ENCODE measurements at regions not wholly inside any gene's neighbourhood (a gene's known extent, or its start where the extent isn't known, plus 50 kb on each side); places are given as distances from the start of the nearest gene placed in this dataset.

- no peaks in the 10 kb centered on the region for H3K9me3 ChIP-seq
- TF ChIP-seq POLR2A (IDR thresholded peaks at IDR 0.05) = no peak
- TF ChIP-seq CTCF (IDR thresholded peaks at IDR 0.05) = no peak
- no peaks in the 10 kb centered on the region for H3K27me3 ChIP-seq
- DNase-seq = no peak
- no peaks in the 10 kb centered on the region for H3K4me1 ChIP-seq
- no peak overlapping the region for H3K4me3 ChIP-seq
- H3K36me3 ChIP-seq = no peaks in the 10 kb centered on the region
- H3K27ac ChIP-seq = no peak overlapping the region
These were observed 105.0 kb upstream of the ADGRL2 start for GRCh38 chr1:81695741-81696140.

GRCh38 chr1:81693316-81693715 lies 107.4 kb upstream of the ADGRL2 start:
- Histone ChIP-seq H3K27me3 (no peaks in the 10 kb centered on the region), H3K4me1 (no peaks in the 10 kb centered on the region), H3K4me3 (no peak overlapping the region), H3K27ac (no peak overlapping the region), H3K36me3 (no peaks in the 10 kb centered on the region), H3K9me3 (no peaks in the 10 kb centered on the region)
- DNase-seq = no peak
- TF ChIP-seq CTCF (IDR thresholded peaks at IDR 0.05) (no peak), POLR2A (IDR thresholded peaks at IDR 0.05) (no peak)

GRCh38 chr1:81690676-81691453 lies 109.9 kb upstream of the ADGRL2 start:
- Histone ChIP-seq H3K36me3 (no peaks in the 10 kb centered on the region), H3K4me1 (no peaks in the 10 kb centered on the region), H3K4me3 (no peak overlapping the region), H3K27ac (no peak overlapping the region), H3K9me3 (no peaks in the 10 kb centered on the region), H3K27me3 (no peaks in the 10 kb centered on the region)
- DNase-seq = no peak
- TF ChIP-seq POLR2A (IDR thresholded peaks at IDR 0.05) (no peak), CTCF (IDR thresholded peaks at IDR 0.05) (no peak)

- H3K27ac ChIP-seq = no peak overlapping the region
- H3K4me1 ChIP-seq = no peaks in the 10 kb centered on the region
- H3K36me3 ChIP-seq = no peaks in the 10 kb centered on the region
- no peaks in the 10 kb centered on the region for H3K27me3 ChIP-seq
- no peak for DNase-seq
- H3K4me3 ChIP-seq = no peak overlapping the region
- no peaks in the 10 kb centered on the region for H3K9me3 ChIP-seq
- TF ChIP-seq CTCF (IDR thresholded peaks at IDR 0.05) (no peak), POLR2A (IDR thresholded peaks at IDR 0.05) (no peak)
These were observed 111.2 kb upstream of the ADGRL2 start for GRCh38 chr1:81689531-81689941.

- Histone ChIP-seq H3K27me3 (no peaks in the 10 kb centered on the region), H3K4me3 (no peak overlapping the region), H3K27ac (no peak overlapping the region), H3K9me3 (no peaks in the 10 kb centered on the region), H3K36me3 (no peaks in the 10 kb centered on the region), H3K4me1 (no peaks in the 10 kb centered on the region)
- no peak for TF ChIP-seq CTCF (IDR thresholded peaks at IDR 0.05)
- no peak for TF ChIP-seq POLR2A (IDR thresholded peaks at IDR 0.05)
- DNase-seq = no peak
These were observed 118.2 kb upstream of the ADGRL2 start for GRCh38 chr1:81682490-81682889.
